WI38 (cell line): ENCODE measurements at regions not wholly inside any gene's neighbourhood (a gene's known extent, or its start where the extent isn't known, plus 50 kb on each side); places are given as distances from the start of the nearest gene placed in this dataset.

Experiments used
- H3K4me3 ChIP-seq: 2 replicates; pipeline ENCODE4 v1.5.1; 2011; ENCODE audit warnings: low read depth, mild to moderate bottlenecking, control low read depth, low read length
- TF ChIP-seq, protein P1 (sequence below): IDR thresholded peaks from 2 replicates; pipeline ENCODE4 v1.5.1; 2012; ENCODE audit warnings: low read depth, mild to moderate bottlenecking, control low read depth, low read length

DNA sequence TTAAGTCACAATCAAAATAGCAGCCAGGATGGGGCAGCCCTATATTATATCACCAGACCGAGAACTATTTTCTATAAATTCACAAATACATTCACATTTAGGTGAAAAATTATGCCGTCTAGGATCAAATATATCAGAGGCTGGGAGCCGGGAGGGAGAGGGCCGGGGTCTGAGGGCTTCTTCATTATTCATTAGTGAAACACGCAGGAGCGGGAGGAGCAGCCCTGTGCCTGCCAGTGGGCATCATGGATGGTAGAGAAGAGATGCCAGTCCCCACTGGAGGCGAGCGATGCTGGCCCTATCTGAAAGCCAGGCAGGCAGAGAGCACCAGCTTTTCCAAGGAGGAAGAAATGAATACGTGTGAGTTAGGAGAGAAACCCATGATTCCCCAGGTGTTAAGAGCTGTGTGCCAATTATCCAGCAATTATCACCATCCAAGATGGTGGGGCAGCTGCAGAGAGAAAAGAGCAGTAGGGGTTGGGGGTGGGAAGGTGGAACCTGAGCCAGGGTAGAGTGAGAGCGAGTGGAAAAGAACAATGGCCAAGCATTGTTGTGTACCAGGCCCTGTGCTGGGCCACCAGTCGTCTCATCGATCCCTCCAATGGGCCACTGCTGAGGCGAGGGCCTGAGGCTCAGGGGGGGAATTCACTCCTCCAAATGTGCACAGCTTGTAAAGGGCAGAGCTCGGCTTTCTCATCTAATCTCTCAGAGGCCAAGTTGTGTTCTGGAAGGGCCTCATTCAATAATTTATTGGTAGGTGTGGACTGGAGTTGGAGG, 261.3 kb upstream of the TLE3 start:
- TF ChIP-seq, protein P1, sequence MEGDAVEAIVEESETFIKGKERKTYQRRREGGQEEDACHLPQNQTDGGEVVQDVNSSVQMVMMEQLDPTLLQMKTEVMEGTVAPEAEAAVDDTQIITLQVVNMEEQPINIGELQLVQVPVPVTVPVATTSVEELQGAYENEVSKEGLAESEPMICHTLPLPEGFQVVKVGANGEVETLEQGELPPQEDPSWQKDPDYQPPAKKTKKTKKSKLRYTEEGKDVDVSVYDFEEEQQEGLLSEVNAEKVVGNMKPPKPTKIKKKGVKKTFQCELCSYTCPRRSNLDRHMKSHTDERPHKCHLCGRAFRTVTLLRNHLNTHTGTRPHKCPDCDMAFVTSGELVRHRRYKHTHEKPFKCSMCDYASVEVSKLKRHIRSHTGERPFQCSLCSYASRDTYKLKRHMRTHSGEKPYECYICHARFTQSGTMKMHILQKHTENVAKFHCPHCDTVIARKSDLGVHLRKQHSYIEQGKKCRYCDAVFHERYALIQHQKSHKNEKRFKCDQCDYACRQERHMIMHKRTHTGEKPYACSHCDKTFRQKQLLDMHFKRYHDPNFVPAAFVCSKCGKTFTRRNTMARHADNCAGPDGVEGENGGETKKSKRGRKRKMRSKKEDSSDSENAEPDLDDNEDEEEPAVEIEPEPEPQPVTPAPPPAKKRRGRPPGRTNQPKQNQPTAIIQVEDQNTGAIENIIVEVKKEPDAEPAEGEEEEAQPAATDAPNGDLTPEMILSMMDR, result no peak
- H3K4me3 ChIP-seq, result no peak overlapping the region

DNA sequence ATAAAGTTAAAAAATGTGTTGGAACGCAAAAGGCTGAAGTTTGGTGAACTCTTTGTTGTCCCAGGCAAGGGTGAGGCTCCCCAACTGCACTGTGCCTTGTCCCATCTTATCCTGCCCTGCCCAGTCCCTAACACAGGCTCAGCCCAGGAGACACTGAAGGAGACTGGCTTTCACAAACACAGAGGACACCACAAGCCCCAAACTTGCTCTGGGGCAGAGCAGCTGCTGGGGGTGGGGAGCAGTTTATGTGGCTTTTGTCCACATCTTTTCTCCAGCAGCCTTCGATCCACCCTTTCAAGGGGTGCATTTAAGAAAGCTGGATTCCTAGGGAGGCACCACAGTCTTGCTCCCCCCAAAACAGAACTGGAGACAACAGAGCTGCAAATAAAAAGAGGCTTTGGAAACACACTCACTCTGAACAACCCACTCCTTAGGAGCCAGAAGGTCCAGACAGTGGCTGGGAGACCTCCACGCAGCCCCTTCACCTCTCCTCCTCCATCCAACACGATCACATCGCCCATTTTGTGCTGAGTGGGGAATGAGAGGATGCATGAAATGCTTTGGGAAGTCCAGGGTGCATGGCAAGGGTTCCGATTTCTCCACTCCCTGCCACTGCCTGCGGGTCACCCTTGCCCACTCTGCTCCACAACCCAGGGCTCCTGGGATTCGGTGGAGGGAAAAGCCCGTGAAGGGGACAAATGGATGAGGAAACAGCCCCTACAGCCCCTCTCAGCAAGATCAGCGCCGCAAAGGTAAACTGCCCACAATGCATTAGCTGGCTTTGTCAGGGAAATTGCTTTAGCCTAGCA, 260.5 kb upstream of the TLE3 start:
- H3K4me3 ChIP-seq, result no peak overlapping the region
- TF ChIP-seq, protein P1, result no peak

DNA sequence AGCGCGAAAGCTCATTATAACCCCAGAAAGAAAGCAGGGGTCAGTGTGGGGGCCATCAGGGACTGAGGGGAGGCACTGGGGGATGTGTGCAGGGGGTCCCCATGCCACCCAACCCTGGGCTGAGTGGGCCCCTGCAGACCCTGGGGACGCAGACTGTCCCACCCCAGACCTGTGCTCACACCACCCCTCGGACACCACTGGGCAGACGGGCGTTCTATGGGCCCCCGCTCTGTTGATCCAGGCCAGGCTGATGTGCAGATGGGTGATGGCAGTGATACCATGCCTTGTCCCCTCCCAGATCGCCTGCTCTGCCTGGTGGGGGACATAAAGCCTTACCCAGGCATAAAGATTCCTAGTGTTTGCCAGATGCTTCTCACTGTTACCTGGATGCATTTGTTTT, 259.7 kb upstream of the TLE3 start:
- no peak overlapping the region for H3K4me3 ChIP-seq
- TF ChIP-seq, protein P1, result no peak

DNA sequence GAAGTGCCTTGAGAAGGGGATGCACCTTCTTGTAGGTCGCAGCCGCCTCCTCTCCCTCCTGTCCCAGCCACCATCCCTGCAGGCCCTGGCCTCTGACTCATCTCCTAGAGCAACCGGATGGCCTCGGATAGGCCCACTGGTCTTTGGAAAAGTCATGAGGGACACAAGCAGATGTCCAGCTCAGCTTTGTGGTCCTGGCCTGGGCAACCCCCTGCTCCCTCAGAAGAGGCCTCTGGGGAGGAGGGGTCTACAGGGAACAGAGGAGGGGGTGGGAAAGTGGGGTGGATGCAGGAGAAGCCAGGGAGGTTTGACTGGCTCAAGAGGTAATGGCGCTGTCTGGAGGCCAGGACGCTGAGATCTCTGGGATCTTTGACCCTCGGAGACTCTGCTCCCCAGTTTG, 259.2 kb upstream of the TLE3 start:
- TF ChIP-seq, protein P1, result no peak
- H3K4me3 ChIP-seq, result no peak overlapping the region

DNA sequence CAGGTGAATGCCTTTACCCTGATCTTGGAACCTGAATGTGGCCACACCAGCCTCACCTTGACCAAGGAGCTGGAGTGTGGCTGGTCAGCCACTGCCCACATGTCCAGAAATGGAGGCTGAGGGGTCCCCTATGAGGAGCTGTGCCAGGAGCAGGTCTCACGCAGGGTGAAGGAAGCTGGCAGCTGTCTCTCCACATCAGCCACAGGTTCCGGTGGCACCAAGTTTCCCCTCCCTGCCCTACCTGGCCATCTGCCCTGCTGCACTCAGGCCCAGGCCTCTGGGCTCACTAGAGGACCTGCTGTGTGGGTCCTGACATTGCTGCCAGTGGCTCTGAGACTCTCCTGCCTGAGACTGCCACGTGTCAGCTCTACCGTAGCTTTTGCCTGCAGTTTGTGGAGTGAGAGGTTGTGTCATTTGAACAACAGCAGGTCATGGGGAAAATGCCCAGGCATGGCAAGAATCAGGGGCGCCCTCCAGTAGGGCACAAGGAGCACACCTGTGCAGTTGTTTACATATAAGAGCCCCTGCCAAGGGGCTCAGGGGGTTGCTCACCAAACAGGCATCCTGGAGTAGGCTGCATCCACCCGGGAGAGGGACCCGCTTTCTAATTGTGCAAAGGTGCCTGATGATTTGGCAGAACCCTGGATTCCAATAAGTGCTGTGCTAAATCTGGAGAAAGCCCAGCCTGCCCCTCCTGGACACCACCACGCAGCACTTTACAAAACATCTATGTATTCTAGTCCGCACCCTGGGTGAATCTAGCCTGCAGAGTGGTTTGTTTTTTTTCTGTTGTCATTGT, 258.5 kb upstream of the TLE3 start:
- no peak overlapping the region for H3K4me3 ChIP-seq
- TF ChIP-seq, protein P1, result no peak

DNA sequence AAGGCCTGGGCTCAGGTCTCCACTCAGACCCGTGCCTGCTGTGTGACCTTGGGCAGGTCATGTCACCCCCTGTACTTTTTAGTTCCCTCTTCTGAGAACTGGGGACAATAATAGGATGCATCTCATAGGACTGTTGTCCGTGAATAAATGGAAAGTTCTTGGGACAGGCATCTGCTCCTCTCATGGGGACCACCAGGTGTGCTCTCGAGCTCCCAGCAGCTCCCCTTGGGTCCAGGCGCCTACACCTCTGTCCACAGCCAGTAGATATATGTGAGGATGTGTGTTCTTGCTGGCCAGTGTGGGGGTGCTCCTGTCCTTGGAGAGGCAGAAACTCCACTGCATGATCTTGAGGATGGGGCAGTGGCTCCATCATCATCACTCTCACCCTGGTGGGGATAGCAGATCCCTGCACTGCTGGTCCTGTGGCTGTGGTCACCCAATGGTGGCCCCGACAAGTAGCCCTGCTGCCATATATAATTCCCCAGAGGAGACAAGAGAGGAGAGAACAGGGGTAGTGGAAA, 257.6 kb upstream of the TLE3 start:
- TF ChIP-seq, protein P1, result no peak
- H3K4me3 ChIP-seq, result no peak overlapping the region
